Activated naive CD4-positive, alpha-beta T cell treated with anti-CD3 and anti-CD28 coated beads, Interleukin-2, amount 50 U/mL, for 72 hours (primary cell): ENCODE measurements at regions not wholly inside any gene's neighbourhood (a gene's known extent, or its start where the extent isn't known, plus 50 kb on each side); places are given as distances from the start of the nearest gene placed in this dataset.

ENCODE experiments used
- ATAC-seq, 2 donors: fragments of 150-1000 bp; cut with Tn5 transposase; 2 replicates each; pipeline ENCODE4 v1.10.0; 2021; ENCODE audit warnings: mild to moderate bottlenecking in 2 of 2, moderate library complexity in 2 of 2
- DNase-seq, 2 donors: peaks; one replicate each; pipeline ENCODE4 v3.0.0; 2021 to 2022; ENCODE audit warnings: low spot score in 2 of 2
- H3K27ac Mint-ChIP-seq, 2 donors: one replicate each; pipeline ENCODE4 v1.8.0; 2022; ENCODE audit warnings: mild to moderate bottlenecking in 2 of 2, mixed read lengths in 2 of 2
- H3K36me3 Mint-ChIP-seq, 2 donors: one replicate each; pipeline ENCODE4 v1.8.0; 2022; ENCODE audit warnings: mixed read lengths in 2 of 2
- H3K9me3 Mint-ChIP-seq, 2 donors: one replicate each; pipeline ENCODE4 v1.8.0; 2022; ENCODE audit warnings: mixed read lengths in 2 of 2

GRCh38 chr6:97790926-97791590 is 508.0 kb upstream of the MMS22L start:
- DNase-seq = no peak
- H3K36me3 Mint-ChIP-seq = peaks cover 0 to 9% of the 10 kb centered on the region in 2 donors
- H3K27ac Mint-ChIP-seq = no peak overlapping the region
- H3K9me3 Mint-ChIP-seq = peaks cover 5 to 18% of the 10 kb centered on the region in 2 donors
- no peak for ATAC-seq

GRCh38 chr6:97805596-97805995 is 522.6 kb upstream of the MMS22L start:
- no peak for ATAC-seq
- Mint-ChIP-seq H3K36me3 (no peaks in the 10 kb centered on the region), H3K9me3 (peaks cover 7 to 10% of the 10 kb centered on the region in 2 donors), H3K27ac (no peak overlapping the region)
- no peak for DNase-seq

- DNase-seq = no peak
- H3K36me3 Mint-ChIP-seq = no peaks in the 10 kb centered on the region
- peaks cover 0 to 5% of the 10 kb centered on the region in 2 donors for H3K9me3 Mint-ChIP-seq
- no peak for ATAC-seq
- no peak overlapping the region for H3K27ac Mint-ChIP-seq
Observed at GRCh38 chr6:97812940-97813339, 529.9 kb upstream of the MMS22L start.

GRCh38 chr6:97813889-97814567 is 531.0 kb upstream of the MMS22L start:
- no peaks in the 10 kb centered on the region for H3K36me3 Mint-ChIP-seq
- ATAC-seq = no peak
- H3K9me3 Mint-ChIP-seq = peaks cover 0 to 5% of the 10 kb centered on the region in 2 donors

GRCh38 chr6:97815301-97815812 is 532.3 kb upstream of the MMS22L start:
- Mint-ChIP-seq H3K36me3 (no peaks in the 10 kb centered on the region), H3K9me3 (peaks cover 3 to 5% of the 10 kb centered on the region in 2 donors), H3K27ac (no peak overlapping the region)
- no peak for DNase-seq
- no peak for ATAC-seq

More at GRCh38 chr6:97813889-97814567, 531.0 kb upstream of the MMS22L start:
- no peak overlapping the region for H3K27ac Mint-ChIP-seq
- no peak for DNase-seq

GRCh38 chr6:97816526-97816925 is 533.5 kb upstream of the MMS22L start:
- Mint-ChIP-seq H3K27ac (no peak overlapping the region), H3K36me3 (no peaks in the 10 kb centered on the region), H3K9me3 (peaks cover 3 to 5% of the 10 kb centered on the region in 2 donors)
- DNase-seq = no peak
- ATAC-seq = no peak

GRCh38 chr6:97819710-97820109 is 536.7 kb upstream of the MMS22L start:
- Mint-ChIP-seq H3K27ac (no peak overlapping the region), H3K9me3 (peaks cover 0 to 3% of the 10 kb centered on the region in 2 donors), H3K36me3 (no peaks in the 10 kb centered on the region)
- DNase-seq (no peak), ATAC-seq (no peak)

- Mint-ChIP-seq H3K9me3 (peaks cover 0 to 3% of the 10 kb centered on the region in 2 donors), H3K27ac (no peak overlapping the region), H3K36me3 (no peaks in the 10 kb centered on the region)
- DNase-seq = no peak
- no peak for ATAC-seq
Observed at GRCh38 chr6:97820400-97820799, 537.4 kb upstream of the MMS22L start.

- Mint-ChIP-seq H3K27ac (no peak overlapping the region), H3K36me3 (no peaks in the 10 kb centered on the region), H3K9me3 (peaks cover 0 to 3% of the 10 kb centered on the region in 2 donors)
- ATAC-seq (no peak), DNase-seq (no peak)
Observed at GRCh38 chr6:97822632-97823031, 539.6 kb upstream of the MMS22L start.

GRCh38 chr6:97841763-97842162 is 558.7 kb upstream of the MMS22L start:
- H3K9me3 Mint-ChIP-seq = peaks cover 0 to 5% of the 10 kb centered on the region in 2 donors
- ATAC-seq = no peak

GRCh38 chr6:97842521-97842920 is 559.5 kb upstream of the MMS22L start:
- no peak overlapping the region for H3K27ac Mint-ChIP-seq
- ATAC-seq = no peak
- DNase-seq = no peak
- H3K36me3 Mint-ChIP-seq = no peaks in the 10 kb centered on the region
- H3K9me3 Mint-ChIP-seq = peaks cover 0 to 8% of the 10 kb centered on the region in 2 donors

More at GRCh38 chr6:97841763-97842162, 558.7 kb upstream of the MMS22L start:
- no peak for DNase-seq
- Mint-ChIP-seq H3K36me3 (no peaks in the 10 kb centered on the region), H3K27ac (no peak overlapping the region)

GRCh38 chr6:97849390-97849789 is 566.4 kb upstream of the MMS22L start:
- H3K9me3 Mint-ChIP-seq = peaks cover 0 to 6% of the 10 kb centered on the region in 2 donors
- ATAC-seq (no peak), DNase-seq (no peak)
- no peak overlapping the region for H3K27ac Mint-ChIP-seq
- no peaks in the 10 kb centered on the region for H3K36me3 Mint-ChIP-seq

- Mint-ChIP-seq H3K36me3 (no peaks in the 10 kb centered on the region), H3K9me3 (peaks cover 3% of the 10 kb centered on the region in 2 donors), H3K27ac (no peak overlapping the region)
- ATAC-seq = no peak
- DNase-seq = no peak
Observed at GRCh38 chr6:97850458-97851212, 567.6 kb upstream of the MMS22L start.

- ATAC-seq (no peak), DNase-seq (no peak)
- H3K9me3 Mint-ChIP-seq = no peaks in the 10 kb centered on the region
- H3K36me3 Mint-ChIP-seq = no peaks in the 10 kb centered on the region
- H3K27ac Mint-ChIP-seq = no peak overlapping the region
Observed at GRCh38 chr6:97863697-97864096, 580.7 kb upstream of the MMS22L start.

GRCh38 chr6:97864366-97864765 is 581.4 kb upstream of the MMS22L start:
- no peak for ATAC-seq
- Mint-ChIP-seq H3K27ac (no peak overlapping the region), H3K36me3 (no peaks in the 10 kb centered on the region), H3K9me3 (no peaks in the 10 kb centered on the region)
- no peak for DNase-seq

GRCh38 chr6:97864826-97865225 is 581.8 kb upstream of the MMS22L start:
- H3K36me3 Mint-ChIP-seq = no peaks in the 10 kb centered on the region
- no peak for DNase-seq
- ATAC-seq = no peak
- H3K9me3 Mint-ChIP-seq = no peaks in the 10 kb centered on the region
- H3K27ac Mint-ChIP-seq = no peak overlapping the region

- no peak overlapping the region for H3K27ac Mint-ChIP-seq
- ATAC-seq (no peak), DNase-seq (no peak)
- no peaks in the 10 kb centered on the region for H3K36me3 Mint-ChIP-seq
- no peaks in the 10 kb centered on the region for H3K9me3 Mint-ChIP-seq
Observed at GRCh38 chr6:97865612-97866011, 582.6 kb upstream of the MMS22L start.
